ENCODE measurements at regions not wholly inside any gene's neighbourhood (a gene's known extent, or its start where the extent isn't known, plus 50 kb on each side); places are given as distances from the start of the nearest gene placed in this dataset.

DNA sequence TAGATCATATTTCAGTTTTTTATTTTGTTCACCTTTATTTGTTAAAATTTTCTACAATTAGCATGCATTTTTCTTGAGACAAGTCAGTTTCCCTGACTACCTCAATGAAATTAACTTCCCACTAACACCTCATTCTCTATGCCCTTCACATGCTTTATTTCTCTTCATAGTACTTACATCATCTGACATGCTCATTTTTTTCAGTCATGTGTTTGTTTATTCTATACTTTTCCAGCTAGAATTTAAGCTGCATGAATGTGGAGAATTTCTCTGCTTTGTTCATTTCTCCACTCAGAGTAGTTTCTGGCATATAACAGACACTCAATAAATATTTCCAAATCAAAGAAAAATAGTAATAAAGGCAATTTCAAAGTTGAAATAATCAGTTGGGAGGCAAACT is 78.9 kb upstream of the SCN7A start:
- TF ChIP-seq, protein P1, sequence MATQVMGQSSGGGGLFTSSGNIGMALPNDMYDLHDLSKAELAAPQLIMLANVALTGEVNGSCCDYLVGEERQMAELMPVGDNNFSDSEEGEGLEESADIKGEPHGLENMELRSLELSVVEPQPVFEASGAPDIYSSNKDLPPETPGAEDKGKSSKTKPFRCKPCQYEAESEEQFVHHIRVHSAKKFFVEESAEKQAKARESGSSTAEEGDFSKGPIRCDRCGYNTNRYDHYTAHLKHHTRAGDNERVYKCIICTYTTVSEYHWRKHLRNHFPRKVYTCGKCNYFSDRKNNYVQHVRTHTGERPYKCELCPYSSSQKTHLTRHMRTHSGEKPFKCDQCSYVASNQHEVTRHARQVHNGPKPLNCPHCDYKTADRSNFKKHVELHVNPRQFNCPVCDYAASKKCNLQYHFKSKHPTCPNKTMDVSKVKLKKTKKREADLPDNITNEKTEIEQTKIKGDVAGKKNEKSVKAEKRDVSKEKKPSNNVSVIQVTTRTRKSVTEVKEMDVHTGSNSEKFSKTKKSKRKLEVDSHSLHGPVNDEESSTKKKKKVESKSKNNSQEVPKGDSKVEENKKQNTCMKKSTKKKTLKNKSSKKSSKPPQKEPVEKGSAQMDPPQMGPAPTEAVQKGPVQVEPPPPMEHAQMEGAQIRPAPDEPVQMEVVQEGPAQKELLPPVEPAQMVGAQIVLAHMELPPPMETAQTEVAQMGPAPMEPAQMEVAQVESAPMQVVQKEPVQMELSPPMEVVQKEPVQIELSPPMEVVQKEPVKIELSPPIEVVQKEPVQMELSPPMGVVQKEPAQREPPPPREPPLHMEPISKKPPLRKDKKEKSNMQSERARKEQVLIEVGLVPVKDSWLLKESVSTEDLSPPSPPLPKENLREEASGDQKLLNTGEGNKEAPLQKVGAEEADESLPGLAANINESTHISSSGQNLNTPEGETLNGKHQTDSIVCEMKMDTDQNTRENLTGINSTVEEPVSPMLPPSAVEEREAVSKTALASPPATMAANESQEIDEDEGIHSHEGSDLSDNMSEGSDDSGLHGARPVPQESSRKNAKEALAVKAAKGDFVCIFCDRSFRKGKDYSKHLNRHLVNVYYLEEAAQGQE (IDR thresholded peaks at IDR 0.05; ENCODE audit: insufficient replicate concordance, low read depth), result no peak
- TF ChIP-seq CTCF (IDR thresholded peaks at IDR 0.05; ENCODE audit: insufficient read depth, low read length) (no peak), POLR2AphosphoS5 (IDR thresholded peaks at IDR 0.05; ENCODE audit: low read depth) (no peak), SPI1 (IDR thresholded peaks at IDR 0.05; ENCODE audit: borderline replicate concordance, low read depth) (no peak)

All from HL-60 (cell line).